ENCODE measurements at regions not wholly inside any gene's neighbourhood (a gene's known extent, or its start where the extent isn't known, plus 50 kb on each side); places are given as distances from the start of the nearest gene placed in this dataset.

DNA sequence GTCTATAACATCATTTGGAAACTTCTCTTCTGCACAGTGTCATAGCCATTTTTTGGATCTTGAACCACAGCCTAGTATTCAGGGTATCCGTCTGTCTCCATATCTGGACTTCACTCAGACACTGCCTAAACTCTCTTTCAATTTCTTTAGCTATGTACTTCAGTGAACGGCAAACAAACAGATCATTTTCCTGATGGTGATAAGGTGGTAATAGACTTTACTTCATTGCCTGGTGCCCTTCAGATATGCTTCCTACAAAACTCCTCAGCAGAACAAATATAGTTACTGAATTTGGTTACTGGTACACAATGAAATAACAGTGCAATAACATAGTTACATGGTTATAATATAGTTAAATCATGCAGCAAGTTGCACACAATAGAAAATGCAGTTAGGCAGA, 348.2 kb downstream of the ZSWIM6 start:
- TF ChIP-seq POLR2A (IDR thresholded peaks at IDR 0.05) (no peak), CTCF (IDR thresholded peaks at IDR 0.05) (no peak)
